IMR-90 (cell line): ENCODE measurements at regions not wholly inside any gene's neighbourhood (a gene's known extent, or its start where the extent isn't known, plus 50 kb on each side); places are given as distances from the start of the nearest gene placed in this dataset.

ENCODE experiments used
- ATAC-seq: fragments of 200-7000 bp; cut with Tn5 transposase; 2 replicates; pipeline ENCODE4 v1.9.1; 2020; ENCODE audit warnings: low read depth, mild to moderate bottlenecking, moderate library complexity
- BruUV-seq: library from RNA; stranded (reverse); fragments of 400-500 nt; replicated peaks from 2 replicates; lab custom pipeline; 2021; lab: Mats Ljungman, UMichigan
- CTCF ChIA-PET: fragments of 300-600 bp; formaldehyde crosslinking; extraction: SDS; loops from one replicate; lab custom pipeline; 2021; ENCODE audit warnings: antibody characterized with exemption; lab: Yijun Ruan, JAX
- POLR2A ChIA-PET: fragments of 300-600 bp; sonication (Branson Sonifier 250); formaldehyde crosslinking; loops from one replicate; lab custom pipeline; 2022; ENCODE audit warnings: antibody characterized with exemption; ENCODE audit not compliant: unreplicated experiment; lab: Charles Lee
- DNase-seq: peaks from one replicate; pipeline ENCODE4 v3.0.0; 2013
- H2AFZ ChIP-seq: replicated peaks from 2 replicates; pipeline ENCODE3; 2013; ENCODE audit warnings: low read length, mild to moderate bottlenecking; ENCODE audit not compliant: poor library complexity
- H2AK5ac ChIP-seq: 2 replicates; pipeline ENCODE4 v1.6.1; 2013; ENCODE audit warnings: low read depth, low read length, inconsistent platforms
- H2AK9ac ChIP-seq: replicated peaks from 2 replicates; pipeline ENCODE3; 2013; ENCODE audit warnings: mild to moderate bottlenecking, low read depth, low read length, moderate library complexity; ENCODE audit not compliant: poor library complexity
- H2BK120ac ChIP-seq: 2 replicates; pipeline ENCODE4 v1.6.1; 2013; ENCODE audit warnings: low read depth, low read length, inconsistent platforms
- H2BK15ac ChIP-seq: 3 replicates; pipeline ENCODE4 v1.6.1; 2013; ENCODE audit warnings: low read depth, low read length, inconsistent platforms
- H2BK20ac ChIP-seq: 2 replicates; pipeline ENCODE4 v1.6.1; 2013; ENCODE audit warnings: low read depth, mild to moderate bottlenecking, inconsistent platforms, low read length, moderate library complexity
- H2BK5ac ChIP-seq: 2 replicates; pipeline ENCODE4 v1.6.1; 2013; ENCODE audit warnings: mild to moderate bottlenecking, low read depth, low read length, inconsistent platforms; ENCODE audit not compliant: poor library complexity, severe bottlenecking
- H3K14ac ChIP-seq: replicated peaks from 2 replicates; pipeline ENCODE4 v1.6.1; 2013; ENCODE audit warnings: low read depth, low read length, inconsistent platforms
- H3K18ac ChIP-seq: 2 replicates; pipeline ENCODE4 v1.6.1; 2013; ENCODE audit warnings: low read depth, low read length, control low read depth
- H3K23ac ChIP-seq: 2 replicates; pipeline ENCODE4 v1.6.1; 2013; ENCODE audit warnings: low read depth, low read length, inconsistent platforms
- H3K27ac ChIP-seq: 2 replicates; pipeline ENCODE4 v1.5.1; 2013; ENCODE audit warnings: mild to moderate bottlenecking, control low read depth, low read length; ENCODE audit not compliant: insufficient read depth
- H3K27me3 ChIP-seq: 2 replicates; pipeline ENCODE4 v1.6.1; 2013; ENCODE audit warnings: low read length; ENCODE audit not compliant: control insufficient read depth, insufficient read depth
- H3K36me3 ChIP-seq: 2 replicates; pipeline ENCODE4 v1.6.1; 2013; ENCODE audit warnings: low read length, mixed read lengths; ENCODE audit not compliant: control insufficient read depth, insufficient read depth
- H3K4ac ChIP-seq: 2 replicates; pipeline ENCODE4 v1.6.1; 2013; ENCODE audit warnings: low read depth, low read length, inconsistent platforms
- H3K4me1 ChIP-seq: 2 replicates; pipeline ENCODE4 v1.6.1; 2013; ENCODE audit warnings: low read length, mixed read lengths; ENCODE audit not compliant: control insufficient read depth, insufficient read depth
- H3K4me2 ChIP-seq: 2 replicates; pipeline ENCODE4 v1.6.1; 2013; ENCODE audit warnings: low read depth, mild to moderate bottlenecking, control low read depth, low read length, moderate library complexity
- H3K4me3 ChIP-seq: 2 replicates; pipeline ENCODE4 v1.5.1; 2013; ENCODE audit warnings: low read depth, mild to moderate bottlenecking, control low read depth, low read length, moderate library complexity; ENCODE audit not compliant: insufficient read depth
- H3K56ac ChIP-seq: 2 replicates; pipeline ENCODE4 v1.6.1; 2013; ENCODE audit warnings: low read length, inconsistent platforms; ENCODE audit not compliant: insufficient read depth; ENCODE audit errors: extremely low read depth
- H3K79me1 ChIP-seq, 2 experiments: 2 replicates each; pipeline ENCODE4 v1.6.1; 2013; ENCODE audit warnings: low read length in 2 of 2, inconsistent platforms in 1 of 2, low read depth in 1 of 2
- H3K9ac ChIP-seq: 2 replicates; pipeline ENCODE4 v1.6.1; 2013; ENCODE audit warnings: low read depth, low read length, control low read depth
- H3K9me1 ChIP-seq: 2 replicates; pipeline ENCODE4 v1.6.1; 2013; ENCODE audit warnings: low read length, inconsistent platforms; ENCODE audit not compliant: insufficient read depth
- H3K9me3 ChIP-seq: 2 replicates; pipeline ENCODE4 v1.6.1; 2013; ENCODE audit warnings: low read length; ENCODE audit not compliant: control insufficient read depth, insufficient read depth
- H4K20me1 ChIP-seq: 2 replicates; pipeline ENCODE4 v1.6.1; 2013; ENCODE audit warnings: low read length, inconsistent platforms; ENCODE audit not compliant: insufficient read depth
- H4K5ac ChIP-seq: 2 replicates; pipeline ENCODE4 v1.6.1; 2013; ENCODE audit warnings: mild to moderate bottlenecking, low read depth, low read length, control low read depth
- H4K8ac ChIP-seq, 2 experiments: 2 replicates each; pipeline ENCODE4 v1.6.1; 2013; ENCODE audit warnings: low read depth in 2 of 2, low read length in 2 of 2, control low read depth in 1 of 2, inconsistent platforms in 1 of 2
- H4K91ac ChIP-seq: 2 replicates; pipeline ENCODE4 v1.6.1; 2013; ENCODE audit warnings: low read depth, low read length, inconsistent platforms; ENCODE audit not compliant: insufficient read depth
- BHLHE40 ChIP-seq: fragments of 150-350 bp; IDR thresholded peaks from 2 replicates; pipeline ENCODE4 v1.6.1; 2016; ENCODE audit warnings: mild to moderate bottlenecking, low read depth, low read length
- CEBPB ChIP-seq: IDR thresholded peaks from 2 replicates; pipeline ENCODE4 v1.6.1; 2012; ENCODE audit warnings: low read depth, low read length, improper control_type of control experiment
- CHD1 ChIP-seq: IDR thresholded peaks from 2 replicates; pipeline ENCODE4 v1.6.1; 2012; ENCODE audit warnings: low read depth, low read length, improper control_type of control experiment
- FOS ChIP-seq: fragments of 150-350 bp; IDR thresholded peaks from 2 replicates; pipeline ENCODE4 v1.6.1; 2016; ENCODE audit warnings: low read depth, low read length
- MAFK ChIP-seq: IDR thresholded peaks from 2 replicates; pipeline ENCODE4 v1.6.1; 2012; ENCODE audit warnings: low read depth, low read length, improper control_type of control experiment
- MAZ ChIP-seq: IDR thresholded peaks from 2 replicates; pipeline ENCODE4 v1.6.1; 2012; ENCODE audit warnings: low read depth, mild to moderate bottlenecking, low read length, improper control_type of control experiment, moderate library complexity, borderline replicate concordance
- MXI1 ChIP-seq: IDR thresholded peaks from 2 replicates; pipeline ENCODE4 v1.6.1; 2012; ENCODE audit warnings: low read depth, mild to moderate bottlenecking, low read length, moderate library complexity, borderline replicate concordance
- NFE2L2 ChIP-seq: fragments of 150-350 bp; IDR thresholded peaks from 2 replicates; pipeline ENCODE4 v1.6.1; 2016; ENCODE audit warnings: low read depth, mild to moderate bottlenecking, low read length
- POLR2A ChIP-seq: IDR thresholded peaks from 2 replicates; pipeline ENCODE4 v1.6.1; 2012; ENCODE audit warnings: mild to moderate bottlenecking, low read depth, low read length
- RAD21 ChIP-seq: IDR thresholded peaks from 2 replicates; pipeline ENCODE4 v1.6.1; 2012; ENCODE audit warnings: low read length, improper control_type of control experiment
- RCOR1 ChIP-seq: IDR thresholded peaks from 2 replicates; pipeline ENCODE4 v1.6.1; 2012; ENCODE audit warnings: mild to moderate bottlenecking, low read length, improper control_type of control experiment; ENCODE audit not compliant: insufficient replicate concordance
- RFX5 ChIP-seq: IDR thresholded peaks from 2 replicates; pipeline ENCODE4 v1.8.0; 2012; ENCODE audit warnings: low read depth, mild to moderate bottlenecking, low read length, moderate library complexity
- WGBS, 2 experiments: methylation state at CpG; one replicate each; pipeline versions ENCODE4 v1.1.5 to v1.1.7; 2013; ENCODE audit warnings: missing lambda C conversion rate in 2 of 2; ENCODE audit not compliant: insufficient read length in 1 of 2; ENCODE audit errors: extremely low coverage in 2 of 2; 5-methylcytosine and 5-hydroxymethylcytosine counted together
- dilution Hi-C: fragments of 300-500 bp; cut with HindIII; formaldehyde crosslinking; loops from one replicate; pipeline ENCODE4 v1.14.3; 2018; ENCODE audit warnings: low sequenced_read_pairs; ENCODE audit not compliant: unreplicated experiment
- in situ Hi-C: fragments of 300-500 bp; cut with MboI; formaldehyde crosslinking; loops from 3 replicates; pipeline ENCODE4 v1.14.3; 2019; ENCODE audit warnings: low sequenced_read_pairs, inconsistent platforms, mixed read lengths
- intact Hi-C: fragments of 100-400 bp; cut with micrococcal nuclease; formaldehyde crosslinking; loops from 2 replicates; pipeline ENCODE4 v1.10.0; 2022
- TF ChIP-seq, protein P1 (sequence below): fragments of 150-350 bp; IDR thresholded peaks from 2 replicates; pipeline ENCODE4 v1.6.1; 2017; ENCODE audit warnings: mild to moderate bottlenecking, antibody characterized with exemption, low read length, low read depth
- TF ChIP-seq, protein P2 (sequence below): conservative IDR thresholded peaks from 2 replicates; pipeline ENCODE4 v1.5.1; 2012; ENCODE audit warnings: mild to moderate bottlenecking, low read depth, low read length, improper control_type of control experiment
- TF ChIP-seq, protein P3 (sequence below): fragments of 150-350 bp; IDR thresholded peaks from 2 replicates; pipeline ENCODE4 v1.6.1; 2016; ENCODE audit warnings: low read depth, mild to moderate bottlenecking, low read length, moderate library complexity, borderline replicate concordance

DNA sequence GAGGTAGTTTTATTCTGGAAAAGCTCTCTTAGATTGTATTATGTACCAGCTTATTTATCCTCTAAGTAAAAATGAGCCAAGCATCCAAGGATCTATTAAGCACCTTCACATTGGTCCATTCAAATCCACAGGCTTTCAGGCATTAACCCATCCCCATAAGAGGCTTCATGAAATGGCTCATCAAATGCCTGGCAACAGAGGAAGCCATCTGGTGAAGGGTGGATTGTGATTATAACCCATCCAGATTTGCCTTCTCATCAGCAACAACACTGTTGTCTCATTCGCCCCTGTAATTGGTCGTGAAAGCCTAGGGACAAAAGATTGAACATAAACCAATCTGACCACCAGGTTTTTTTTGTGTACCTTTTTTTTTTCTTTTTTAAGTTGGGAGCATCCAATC, 134.3 kb upstream of the TACR1 start:
- Histone ChIP-seq H2BK120ac (no peak overlapping the region), H3K9me3 (no peaks in the 10 kb centered on the region), H2BK20ac (no peak overlapping the region), H4K5ac (no peak overlapping the region), H3K18ac (no peak overlapping the region), H2AK9ac (no peak overlapping the region), H3K79me1 (no peaks in the 10 kb centered on the region), H2BK5ac (no peak overlapping the region), H3K4ac (no peak overlapping the region), H2AK5ac (no peak overlapping the region), H3K9ac (no peak overlapping the region), H3K27me3 (peaks cover 2% of the 10 kb centered on the region; the same call in 1 of the 2 replicates), H3K23ac (no peak overlapping the region), H3K56ac (no peak overlapping the region), H3K4me3 (no peak overlapping the region), H4K20me1 (no peaks in the 10 kb centered on the region), H3K9me1 (no peaks in the 10 kb centered on the region), H3K4me2 (no peak overlapping the region), H2BK15ac (no peak overlapping the region), H3K27ac (no peak overlapping the region), H4K91ac (no peak overlapping the region), H3K36me3 (no peaks in the 10 kb centered on the region), H2AFZ (no peak overlapping the region), H4K8ac (no peak overlapping the region), H3K14ac (no peak overlapping the region), H3K4me1 (no peaks in the 10 kb centered on the region; the same call in 1 of the 2 replicates)
- POLR2A ChIA-PET, result no interaction called here
- no peak for TF ChIP-seq RFX5
- TF ChIP-seq MAFK, result no peak
- TF ChIP-seq RAD21, result no peak
- TF ChIP-seq POLR2A, result no peak
- TF ChIP-seq, protein P1, sequence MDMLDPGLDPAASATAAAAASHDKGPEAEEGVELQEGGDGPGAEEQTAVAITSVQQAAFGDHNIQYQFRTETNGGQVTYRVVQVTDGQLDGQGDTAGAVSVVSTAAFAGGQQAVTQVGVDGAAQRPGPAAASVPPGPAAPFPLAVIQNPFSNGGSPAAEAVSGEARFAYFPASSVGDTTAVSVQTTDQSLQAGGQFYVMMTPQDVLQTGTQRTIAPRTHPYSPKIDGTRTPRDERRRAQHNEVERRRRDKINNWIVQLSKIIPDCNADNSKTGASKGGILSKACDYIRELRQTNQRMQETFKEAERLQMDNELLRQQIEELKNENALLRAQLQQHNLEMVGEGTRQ, result no peak
- TF ChIP-seq, protein P2, sequence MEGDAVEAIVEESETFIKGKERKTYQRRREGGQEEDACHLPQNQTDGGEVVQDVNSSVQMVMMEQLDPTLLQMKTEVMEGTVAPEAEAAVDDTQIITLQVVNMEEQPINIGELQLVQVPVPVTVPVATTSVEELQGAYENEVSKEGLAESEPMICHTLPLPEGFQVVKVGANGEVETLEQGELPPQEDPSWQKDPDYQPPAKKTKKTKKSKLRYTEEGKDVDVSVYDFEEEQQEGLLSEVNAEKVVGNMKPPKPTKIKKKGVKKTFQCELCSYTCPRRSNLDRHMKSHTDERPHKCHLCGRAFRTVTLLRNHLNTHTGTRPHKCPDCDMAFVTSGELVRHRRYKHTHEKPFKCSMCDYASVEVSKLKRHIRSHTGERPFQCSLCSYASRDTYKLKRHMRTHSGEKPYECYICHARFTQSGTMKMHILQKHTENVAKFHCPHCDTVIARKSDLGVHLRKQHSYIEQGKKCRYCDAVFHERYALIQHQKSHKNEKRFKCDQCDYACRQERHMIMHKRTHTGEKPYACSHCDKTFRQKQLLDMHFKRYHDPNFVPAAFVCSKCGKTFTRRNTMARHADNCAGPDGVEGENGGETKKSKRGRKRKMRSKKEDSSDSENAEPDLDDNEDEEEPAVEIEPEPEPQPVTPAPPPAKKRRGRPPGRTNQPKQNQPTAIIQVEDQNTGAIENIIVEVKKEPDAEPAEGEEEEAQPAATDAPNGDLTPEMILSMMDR, result no peak
- no peak for TF ChIP-seq CEBPB
- no peak for TF ChIP-seq FOS
- TF ChIP-seq RCOR1, result no peak
- TF ChIP-seq, protein P3, sequence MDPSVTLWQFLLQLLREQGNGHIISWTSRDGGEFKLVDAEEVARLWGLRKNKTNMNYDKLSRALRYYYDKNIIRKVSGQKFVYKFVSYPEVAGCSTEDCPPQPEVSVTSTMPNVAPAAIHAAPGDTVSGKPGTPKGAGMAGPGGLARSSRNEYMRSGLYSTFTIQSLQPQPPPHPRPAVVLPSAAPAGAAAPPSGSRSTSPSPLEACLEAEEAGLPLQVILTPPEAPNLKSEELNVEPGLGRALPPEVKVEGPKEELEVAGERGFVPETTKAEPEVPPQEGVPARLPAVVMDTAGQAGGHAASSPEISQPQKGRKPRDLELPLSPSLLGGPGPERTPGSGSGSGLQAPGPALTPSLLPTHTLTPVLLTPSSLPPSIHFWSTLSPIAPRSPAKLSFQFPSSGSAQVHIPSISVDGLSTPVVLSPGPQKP, result no peak
- no peak for TF ChIP-seq BHLHE40
- no peak for TF ChIP-seq CHD1
- TF ChIP-seq NFE2L2, result no peak
- TF ChIP-seq MXI1, result no peak
- TF ChIP-seq MAZ, result no peak
- no peak for ATAC-seq
- DNase-seq, result no peak
- no TSS peak for BruUV-seq
- no CpG with 5 or more reads among the region's 2 CpGs for WGBS, 2 experiments
- dilution Hi-C loops (no loop called here), intact Hi-C loops (no loop called here), in situ Hi-C loops (no loop called here)
- CTCF ChIA-PET, result no interaction called here
